Right hindlimb (tissue), 1 donor: ENCODE measurements at regions not wholly inside any gene's neighbourhood (a gene's known extent, or its start where the extent isn't known, plus 50 kb on each side); places are given as distances from the start of the nearest gene placed in this dataset.

Source experiments
- DNase-seq: peaks from one replicate; pipeline ENCODE4 v3.0.0-alpha.2; 2018

DNA sequence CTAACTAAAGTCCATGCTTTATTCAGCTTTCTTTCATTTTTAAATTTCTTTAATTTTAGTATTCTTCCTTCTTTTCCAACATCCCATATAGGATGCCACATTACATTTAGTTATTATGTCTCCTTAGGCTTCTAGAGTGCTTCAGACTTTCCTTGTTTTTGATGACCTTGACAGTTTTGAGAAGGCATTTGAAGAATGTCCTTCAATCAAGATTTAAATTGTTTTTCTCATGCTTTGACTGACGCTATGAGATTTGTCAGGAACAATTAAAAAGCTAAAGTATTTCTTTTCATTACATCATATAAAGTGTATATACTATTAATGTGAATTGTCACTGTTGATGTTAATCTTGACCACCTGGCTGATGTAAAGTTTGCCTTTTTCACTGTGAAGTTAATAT lies 173.7 kb upstream of the LYPLAL1 start:
- DNase-seq = no peak

DNA sequence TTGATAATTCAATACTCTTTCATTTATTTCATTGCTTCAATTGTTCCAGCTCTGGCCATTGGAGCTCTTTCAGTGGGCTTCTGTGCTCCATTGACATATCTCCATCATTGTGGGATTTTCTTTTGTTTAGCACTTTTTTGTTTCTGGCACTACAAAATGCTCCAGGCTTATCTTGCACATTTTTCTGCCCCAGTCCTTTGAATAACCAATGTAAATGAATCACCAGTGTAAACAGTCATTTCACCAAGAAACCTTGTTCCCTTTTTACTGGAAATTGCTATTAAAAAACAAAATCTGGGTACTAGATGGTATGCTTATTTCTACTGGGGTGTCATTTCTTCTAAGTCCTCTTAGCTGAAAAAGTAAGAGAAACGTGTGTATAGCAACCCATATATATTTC lies 173.0 kb upstream of the LYPLAL1 start:
- no peak for DNase-seq

DNA sequence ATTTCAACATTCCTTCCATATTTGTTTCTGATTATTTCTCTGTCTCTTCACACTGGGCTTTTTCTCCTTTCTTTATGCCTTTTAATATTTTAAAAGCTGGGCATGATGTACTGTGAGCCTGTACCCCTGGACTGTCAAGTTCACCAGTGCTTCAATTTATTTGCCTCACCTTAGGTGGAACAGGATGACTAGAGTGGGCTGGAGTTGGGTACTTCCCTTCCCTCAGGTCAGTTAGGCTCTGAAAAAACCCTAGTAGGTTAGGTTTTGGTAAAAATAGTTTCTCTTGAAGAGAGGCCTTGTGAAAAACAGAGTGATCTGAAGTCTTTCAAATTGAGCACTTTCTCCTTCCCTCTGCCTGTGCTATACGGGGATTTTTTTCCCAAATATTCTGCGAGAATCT lies 163.0 kb upstream of the LYPLAL1 start:
- no peak for DNase-seq

DNA sequence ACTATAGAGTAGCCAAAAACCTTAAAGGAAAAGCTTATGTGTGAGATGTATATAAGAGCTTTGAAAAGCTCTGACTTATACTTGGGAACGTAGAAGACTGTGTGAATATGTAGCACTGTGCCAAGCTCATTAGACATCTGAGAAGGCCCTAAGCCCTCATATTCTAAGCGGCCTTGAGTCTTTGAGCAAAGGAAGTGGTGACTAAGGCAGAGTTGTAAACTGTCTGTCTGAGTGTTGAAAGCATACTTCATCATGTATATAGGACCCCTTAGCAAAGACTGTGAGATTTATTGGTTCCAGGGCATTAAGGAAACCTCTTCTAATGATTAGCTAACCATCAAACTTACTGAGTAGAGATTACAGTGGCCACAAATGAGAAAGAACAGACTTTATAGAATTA lies 153.3 kb upstream of the LYPLAL1 start:
- DNase-seq = no peak

DNA sequence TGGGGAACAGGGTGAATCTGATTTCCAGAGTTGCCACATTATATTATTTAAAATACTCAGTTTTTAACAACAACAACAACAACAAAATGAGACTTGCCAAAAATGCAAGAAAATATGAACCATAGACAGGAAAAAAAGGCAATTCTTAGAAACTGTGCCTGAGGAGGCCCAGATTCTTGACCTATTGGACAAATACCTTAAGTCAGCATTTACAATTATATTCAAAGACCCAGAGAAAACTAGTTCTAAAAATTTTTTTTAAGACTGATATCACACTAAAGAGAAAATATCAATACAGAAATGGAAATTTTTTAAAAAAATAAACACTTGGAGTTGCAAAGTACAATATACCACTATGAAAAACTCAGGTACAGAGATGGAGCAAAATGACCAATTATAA lies 152.8 kb upstream of the LYPLAL1 start:
- DNase-seq = no peak

GRCh38 chr1:219027146-219027673 lies 146.5 kb upstream of the LYPLAL1 start:
- DNase-seq = no peak

GRCh38 chr1:219031809-219032208 lies 141.9 kb upstream of the LYPLAL1 start:
- DNase-seq = no peak

- no peak for DNase-seq
These were observed 135.3 kb upstream of the LYPLAL1 start for GRCh38 chr1:219038398-219038797.

DNA sequence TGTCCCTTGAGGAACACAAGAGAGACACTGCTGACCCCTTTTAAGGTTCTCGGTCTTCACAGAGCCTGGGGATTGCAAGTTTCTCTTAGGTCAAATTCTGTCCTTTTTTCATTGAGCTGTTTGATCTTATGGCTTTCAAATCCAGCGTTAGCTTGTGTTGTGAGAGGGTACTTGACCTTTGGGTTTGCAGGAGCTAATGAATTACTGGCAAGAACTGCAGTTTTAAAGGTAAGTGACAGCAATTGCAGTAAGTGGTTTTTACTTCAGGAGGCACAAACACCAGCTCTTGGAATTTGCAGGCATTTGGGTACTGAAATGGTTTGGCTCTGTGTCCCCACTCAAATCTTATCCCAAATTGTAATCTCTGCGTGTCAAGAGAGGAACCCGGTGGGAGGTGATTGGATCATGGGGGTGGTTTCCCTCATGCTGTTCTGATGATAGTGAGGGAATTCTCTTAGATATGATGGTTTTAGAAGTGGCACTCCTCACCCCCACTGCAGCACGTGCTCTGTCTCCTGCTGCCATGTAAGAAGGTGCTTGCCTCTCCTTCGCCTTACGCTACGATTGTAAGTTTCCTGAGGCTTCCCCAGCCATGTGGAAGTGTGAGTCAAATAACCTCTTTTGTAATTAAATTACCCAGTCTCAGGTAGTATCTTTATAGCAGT lies 134.5 kb upstream of the LYPLAL1 start:
- no peak for DNase-seq

DNA sequence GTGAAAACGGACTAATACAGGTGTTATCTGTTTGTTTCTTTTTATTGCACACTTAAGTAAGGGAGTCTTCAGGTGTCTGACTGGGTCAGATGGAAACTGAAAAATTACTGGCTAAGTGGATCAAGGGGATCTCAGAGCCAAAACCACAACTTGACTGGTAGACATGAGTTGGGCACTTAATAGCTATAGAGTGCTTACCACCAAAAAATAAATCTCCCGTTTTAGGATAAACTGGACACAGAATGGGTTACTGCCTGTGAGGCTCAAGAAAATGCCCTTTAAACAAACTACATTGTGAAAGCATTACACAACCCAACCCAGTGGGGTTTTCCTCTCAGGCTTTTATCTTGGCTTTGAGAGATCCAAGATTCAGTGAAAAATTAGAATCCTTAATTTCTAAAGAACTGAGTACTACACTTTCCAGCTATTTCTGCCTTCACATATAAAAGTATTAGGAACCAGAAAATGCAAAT lies 134.0 kb upstream of the LYPLAL1 start:
- no peak for DNase-seq

DNA sequence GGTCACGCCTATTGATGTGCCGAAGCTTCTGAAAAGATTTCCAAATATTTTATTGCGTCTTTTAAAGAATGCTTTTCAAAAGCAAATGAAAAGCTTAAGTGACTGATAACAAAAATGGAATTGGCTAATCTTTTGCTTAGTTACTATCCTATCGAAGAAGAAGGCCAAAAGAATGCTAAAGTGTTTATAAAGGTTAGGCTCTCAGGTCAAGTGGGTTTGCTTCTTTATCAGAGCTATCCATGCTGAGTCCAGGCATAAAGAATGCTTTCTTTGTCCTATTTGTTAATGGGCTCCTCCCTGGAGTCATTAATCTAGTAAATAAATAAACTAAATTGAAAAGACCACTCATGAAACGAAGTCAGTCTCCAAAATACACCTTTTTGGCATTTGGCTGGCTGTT lies 133.4 kb upstream of the LYPLAL1 start:
- DNase-seq = no peak

GRCh38 chr1:219041141-219041540 lies 132.5 kb upstream of the LYPLAL1 start:
- DNase-seq = no peak

GRCh38 chr1:219041818-219042217 lies 131.9 kb upstream of the LYPLAL1 start:
- DNase-seq = no peak

GRCh38 chr1:219042769-219043168 lies 130.9 kb upstream of the LYPLAL1 start:
- no peak for DNase-seq

- DNase-seq = no peak
These were observed 128.4 kb upstream of the LYPLAL1 start for GRCh38 chr1:219045246-219045645.

DNA sequence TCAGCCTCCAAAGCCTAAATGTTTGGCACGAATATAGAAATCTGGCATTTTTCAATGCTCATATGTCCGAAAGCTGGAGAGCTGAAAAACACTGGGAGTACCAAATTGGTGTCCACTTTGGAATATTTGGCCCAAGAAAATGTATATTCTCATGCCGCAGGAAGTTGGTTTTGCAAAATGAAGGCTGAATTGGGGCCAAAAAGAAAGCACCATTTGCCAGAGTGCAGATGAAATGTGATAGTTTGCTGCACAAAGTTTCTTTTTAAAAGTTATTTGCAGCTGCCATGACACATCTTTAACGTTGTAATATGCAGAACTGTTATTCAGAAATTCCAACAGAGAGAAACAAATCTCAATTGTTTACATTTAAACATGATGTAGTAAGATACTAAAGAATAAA lies 124.2 kb upstream of the LYPLAL1 start:
- DNase-seq = peak; percentile 54

DNA sequence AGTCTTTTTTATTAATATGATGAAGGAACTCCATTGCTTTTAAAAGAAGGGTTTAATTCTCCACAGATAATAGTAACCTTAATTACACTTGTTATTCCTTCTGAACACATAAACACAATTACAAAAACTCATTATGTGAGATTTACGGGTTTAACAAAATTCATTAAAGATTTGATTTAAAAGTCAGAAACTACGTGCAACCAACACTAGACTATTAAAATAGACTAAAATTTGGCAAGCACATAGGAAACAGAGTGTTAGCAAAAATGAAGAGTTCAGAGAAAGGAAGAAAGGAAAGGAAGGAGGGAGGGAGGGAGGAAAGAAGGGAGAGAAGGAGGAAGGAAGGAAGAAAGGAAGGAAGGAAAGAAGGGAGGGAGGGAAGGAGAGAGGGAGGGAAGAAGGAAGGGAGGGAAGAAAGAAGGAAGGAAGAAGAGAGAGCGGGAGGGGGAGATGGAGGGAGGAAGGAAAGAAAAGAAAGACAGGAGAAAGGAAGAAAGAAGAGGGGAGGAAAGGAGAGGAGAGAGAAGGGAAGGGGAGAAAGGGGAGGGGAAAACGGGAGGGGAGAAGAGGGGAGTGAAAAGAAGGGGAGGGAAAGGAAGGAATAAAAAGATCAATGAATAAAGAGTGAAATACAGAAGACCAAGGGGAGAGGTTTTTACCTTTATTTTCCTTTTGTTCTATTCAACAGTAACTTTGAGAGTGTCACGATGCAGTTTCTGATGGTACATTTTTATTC lies 123.4 kb upstream of the LYPLAL1 start:
- DNase-seq = no peak

DNA sequence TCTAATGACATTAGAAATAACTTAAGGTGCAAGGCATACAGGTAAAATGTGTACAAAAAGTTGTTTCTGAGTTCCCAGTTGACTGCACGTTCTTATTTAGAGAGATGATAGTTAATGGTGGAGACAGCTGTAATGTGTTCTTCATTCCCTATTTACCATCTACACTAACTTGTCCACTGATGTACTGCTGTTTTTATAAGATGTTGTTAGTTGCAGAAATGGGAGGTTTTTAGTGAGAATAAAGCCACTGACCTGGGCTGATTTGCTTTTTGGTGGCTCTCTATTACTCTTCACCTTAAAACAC lies 122.9 kb upstream of the LYPLAL1 start:
- DNase-seq = no peak

GRCh38 chr1:219051547-219051946 lies 122.1 kb upstream of the LYPLAL1 start:
- DNase-seq = no peak

DNA sequence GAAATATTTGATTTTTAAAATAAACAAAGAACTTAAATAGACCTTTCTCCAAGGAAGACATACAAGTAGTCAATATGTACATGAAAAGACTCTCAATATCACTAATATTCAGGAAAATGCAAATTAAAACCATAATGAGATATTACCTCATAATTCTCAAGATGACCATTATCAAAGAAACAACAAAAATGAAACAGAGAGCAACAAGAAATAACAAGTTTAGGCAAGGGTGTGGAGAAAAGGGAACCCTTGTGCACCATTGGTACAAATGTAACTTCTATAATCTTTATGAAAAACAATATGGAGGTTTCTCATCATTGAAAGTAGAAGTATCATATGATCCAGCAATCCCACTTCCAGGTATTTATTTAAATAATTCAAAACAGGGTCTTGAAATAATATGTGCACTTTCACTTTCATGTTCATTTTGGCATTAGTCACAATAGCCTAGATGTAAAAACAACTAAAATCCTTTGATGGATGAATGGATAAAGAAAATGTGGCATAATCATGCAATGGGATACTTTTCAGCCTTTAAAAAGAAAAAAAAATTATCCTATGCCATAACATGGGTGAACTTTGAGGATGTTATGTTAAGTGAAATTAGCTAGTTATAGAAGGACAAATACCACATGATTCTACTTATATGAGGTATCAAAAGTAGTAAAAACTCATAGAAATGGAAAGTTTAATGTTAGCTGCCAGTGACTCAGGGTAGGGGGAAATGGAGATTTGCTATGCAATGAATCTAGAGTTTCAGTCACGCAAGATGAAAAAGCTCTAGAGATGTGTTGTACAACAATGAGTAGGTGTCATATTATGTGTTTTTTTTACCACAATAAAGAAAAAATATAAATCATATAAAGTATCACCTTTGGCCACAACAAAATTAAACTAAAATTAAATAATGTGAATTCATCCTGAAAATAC lies 114.5 kb upstream of the LYPLAL1 start:
- no peak for DNase-seq

DNA sequence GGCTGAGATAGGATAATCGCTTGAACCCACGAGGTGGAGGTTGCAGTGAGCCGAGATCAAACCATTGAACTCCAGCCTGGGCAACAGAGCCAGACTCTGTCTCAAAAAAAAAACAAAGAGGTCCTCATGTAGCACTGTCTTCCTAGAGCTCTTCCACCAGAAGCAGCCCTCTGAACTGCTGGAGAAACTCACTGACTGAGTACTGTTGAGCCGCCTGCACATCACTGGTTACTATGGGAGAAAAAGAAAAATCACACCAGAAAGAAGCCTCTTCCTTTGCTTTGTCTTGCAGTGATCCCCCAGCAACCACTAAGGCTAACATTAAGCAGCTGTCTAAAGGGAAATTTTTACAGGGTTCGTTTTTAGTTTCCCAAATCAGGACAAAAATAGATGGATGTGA lies 112.9 kb upstream of the LYPLAL1 start:
- no peak for DNase-seq

GRCh38 chr1:219062161-219062560 lies 111.5 kb upstream of the LYPLAL1 start:
- no peak for DNase-seq

GRCh38 chr1:219066098-219066497 lies 107.6 kb upstream of the LYPLAL1 start:
- DNase-seq = no peak
